ENCODE measurements at regions not wholly inside any gene's neighbourhood (a gene's known extent, or its start where the extent isn't known, plus 50 kb on each side); places are given as distances from the start of the nearest gene placed in this dataset.
A peak's percentile ranks its signal among the peaks of the same experiment; 100 is the strongest.

DNA sequence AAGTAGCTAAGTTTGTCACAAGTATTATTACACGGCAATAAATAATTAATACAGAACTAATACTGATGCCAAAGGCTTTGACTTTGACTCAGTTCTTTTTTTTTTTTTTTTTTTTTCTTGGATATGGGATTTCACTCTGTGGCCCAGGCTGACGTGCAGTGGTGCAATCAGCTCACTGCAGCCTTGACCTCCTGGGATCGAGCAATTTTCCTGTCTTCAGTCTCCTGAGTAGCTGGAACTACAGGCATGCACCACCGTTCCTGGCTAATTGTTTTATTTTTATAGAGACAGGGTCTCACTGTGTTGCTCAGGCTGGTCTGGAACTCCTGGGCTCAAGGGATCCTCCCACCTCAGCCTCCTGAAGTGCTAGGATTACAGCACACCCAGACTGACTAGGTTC, 284.5 kb downstream of the SS18 start:
- DNase-seq, result no peak

- DNase-seq, result no peak
These were observed 285.1 kb downstream of the SS18 start for GRCh38 chr18:25805323-25805722.

DNA sequence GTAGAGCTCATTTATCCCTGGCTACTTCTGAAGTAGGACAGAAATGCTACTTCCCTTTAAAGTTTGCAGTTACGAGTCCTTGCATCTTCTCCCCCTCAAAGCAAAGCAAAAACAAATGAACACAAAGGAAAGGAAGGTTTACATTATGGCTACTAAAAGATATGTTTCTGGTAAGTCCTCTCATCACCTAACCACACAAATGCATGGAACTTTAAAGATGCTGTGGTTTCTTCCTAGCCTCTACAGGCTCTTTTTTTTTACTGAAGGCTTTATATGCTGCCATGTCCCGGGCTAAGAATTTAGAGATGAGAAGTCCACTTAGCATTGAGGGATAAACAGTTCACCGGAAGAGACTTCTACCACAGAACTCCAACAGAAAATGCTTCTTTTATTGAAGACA, 291.2 kb downstream of the SS18 start:
- DNase-seq, result no peak

DNA sequence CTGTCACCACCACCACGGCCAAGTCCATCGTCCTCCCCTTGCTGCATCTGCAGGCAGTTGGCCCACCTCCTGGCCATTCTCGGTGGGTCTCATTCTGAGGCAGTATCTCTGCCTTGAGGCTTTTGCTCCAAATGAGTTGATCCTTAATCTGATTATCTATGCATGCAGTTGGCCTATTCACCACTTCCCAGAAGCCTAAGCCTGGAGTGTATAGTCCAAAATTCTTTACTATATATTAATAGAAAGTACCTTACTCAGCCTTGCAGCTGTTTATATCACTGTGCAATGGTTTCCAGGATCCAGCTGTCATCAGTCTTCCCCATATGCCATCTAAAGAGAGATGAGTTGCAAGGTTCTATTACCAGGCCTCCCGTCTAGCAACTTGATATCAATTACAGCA, 292.4 kb downstream of the SS18 start:
- DNase-seq, result no peak

DNA sequence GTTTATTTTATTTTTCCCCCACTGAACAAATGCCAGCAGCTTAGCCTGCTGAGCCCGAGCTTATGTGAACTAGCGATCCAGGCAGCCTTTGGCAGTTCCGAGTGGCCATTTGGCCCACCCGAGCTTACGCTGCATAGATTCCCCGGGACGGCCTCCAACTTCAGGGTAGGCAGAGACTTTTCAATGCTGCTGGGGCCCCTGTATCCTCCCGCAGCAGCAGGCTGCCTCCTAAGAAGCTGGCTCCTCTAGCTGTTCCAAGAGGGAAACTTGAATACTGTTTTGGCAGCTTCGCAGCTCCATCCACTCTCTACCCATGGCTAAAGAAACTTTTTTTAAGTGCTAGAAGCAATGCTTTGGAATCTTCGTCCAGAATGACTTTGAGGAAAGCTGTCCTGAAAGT, 295.2 kb downstream of the SS18 start:
- DNase-seq, result no peak

- DNase-seq, result no peak
These were observed 303.1 kb downstream of the SS18 start for GRCh38 chr18:25787276-25787675.

- DNase-seq, result no peak
These were observed 303.7 kb downstream of the SS18 start for GRCh38 chr18:25786758-25787157.

DNA sequence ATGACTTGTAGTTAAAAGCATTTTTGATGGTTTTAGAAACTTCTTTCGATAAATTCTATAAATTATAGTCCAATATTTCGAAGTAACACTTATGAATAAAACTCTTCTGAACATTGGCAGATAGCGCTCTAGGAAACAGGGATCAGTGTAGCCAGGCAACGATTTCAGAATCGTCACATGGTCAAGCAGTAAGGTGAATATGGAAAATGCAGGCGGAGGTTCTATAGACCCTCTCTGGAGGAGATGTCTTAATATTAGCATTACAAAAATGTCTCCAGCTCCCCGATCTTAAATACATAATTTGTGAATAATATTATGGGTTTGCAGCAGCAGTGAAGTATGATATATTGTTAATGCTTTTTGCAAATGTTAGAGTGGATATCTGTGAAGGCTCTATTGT, 310.3 kb downstream of the SS18 start:
- no peak for DNase-seq

DNA sequence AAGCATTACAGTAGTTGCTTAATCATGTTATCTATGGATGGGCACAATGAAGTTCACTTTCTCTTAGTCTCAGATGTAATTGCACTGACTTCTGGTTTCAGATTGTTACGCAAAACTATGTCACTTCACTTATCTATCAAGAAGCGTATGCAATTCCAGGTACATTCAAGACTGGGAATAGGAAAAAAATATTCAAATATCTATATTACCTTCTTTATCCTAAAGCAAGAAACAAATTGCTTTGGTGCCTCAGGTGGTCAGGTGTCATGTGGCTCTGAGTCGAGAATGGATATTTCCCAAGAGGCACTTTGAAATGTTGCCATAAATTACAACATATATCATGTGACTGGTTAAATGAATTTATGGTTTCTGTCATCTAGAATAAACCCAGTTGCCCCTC, 318.6 kb downstream of the SS18 start:
- DNase-seq, result no peak

DNA sequence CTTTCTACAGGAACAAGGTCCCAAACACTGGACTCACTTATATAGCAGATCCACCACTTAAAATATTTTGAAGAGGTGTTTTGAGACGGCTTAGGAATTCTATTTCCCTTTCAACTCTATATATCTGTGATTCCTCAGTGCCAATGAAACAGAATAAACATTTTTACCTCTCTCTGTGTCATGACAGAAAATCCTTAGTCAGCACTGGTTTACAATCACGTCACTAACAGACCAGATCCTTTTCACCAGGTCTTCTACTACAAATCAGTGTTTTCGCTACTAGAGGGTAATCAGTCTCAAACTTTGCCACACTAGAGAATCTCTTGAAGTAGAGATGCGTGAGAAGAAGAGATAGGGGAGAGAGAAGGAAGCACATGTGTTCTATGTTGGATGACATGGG, 325.6 kb downstream of the SS18 start:
- no peak for DNase-seq

- DNase-seq, result no peak
These were observed 331.3 kb downstream of the SS18 start for GRCh38 chr18:25759111-25759510.

GRCh38 chr18:25743646-25744151, 346.7 kb downstream of the SS18 start:
- no peak for DNase-seq

DNA sequence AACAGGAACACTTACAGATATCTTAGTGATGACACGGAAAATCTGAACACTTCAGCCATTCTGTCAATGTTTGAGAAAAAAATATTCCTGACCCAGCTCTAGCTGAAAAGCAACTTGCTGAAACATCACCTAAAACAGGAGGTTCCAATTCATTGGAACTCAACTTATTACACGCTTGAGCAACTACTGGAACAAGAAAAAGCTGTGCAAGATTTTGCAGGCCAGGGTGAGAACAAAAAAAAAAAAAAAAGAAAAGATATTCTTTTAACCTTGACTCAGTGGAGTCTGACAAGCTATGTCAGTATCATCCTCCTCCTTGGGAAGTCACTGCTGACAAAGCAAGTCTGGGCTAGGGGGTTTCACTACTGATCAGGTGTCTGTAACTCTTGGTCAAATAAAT, 351.0 kb downstream of the SS18 start:
- DNase-seq, result no peak

DNA sequence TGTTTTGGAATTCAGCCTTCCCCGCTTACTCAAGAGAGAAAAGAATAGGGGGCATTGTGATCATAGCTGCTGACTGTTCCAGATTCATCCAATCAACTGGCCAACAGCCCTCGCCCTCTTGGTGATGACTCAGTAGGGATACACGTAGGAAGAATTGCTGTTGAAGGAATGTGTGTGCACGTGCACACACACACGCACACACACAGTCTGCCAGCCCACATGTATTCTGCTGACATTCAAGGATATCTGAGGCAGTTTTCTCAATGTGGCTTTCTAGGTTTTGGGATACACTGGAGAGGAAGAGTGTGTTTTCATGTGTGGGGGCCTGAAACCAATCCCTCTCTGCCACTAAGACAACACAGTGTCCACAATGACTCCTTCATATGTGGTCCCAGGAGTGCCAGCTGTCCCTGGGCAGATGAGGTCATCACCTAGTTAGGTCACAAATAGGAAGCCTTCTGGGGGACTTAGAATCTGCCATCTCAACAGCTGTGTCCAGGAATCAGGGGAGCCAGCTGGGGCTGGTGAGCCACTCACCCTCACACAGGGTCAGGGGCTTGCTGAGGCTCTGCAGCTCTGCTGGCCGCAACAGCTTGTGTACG, 352.6 kb downstream of the SS18 start:
- no peak for DNase-seq

GRCh38 chr18:25736516-25736915, 353.9 kb downstream of the SS18 start:
- DNase-seq, result no peak

DNA sequence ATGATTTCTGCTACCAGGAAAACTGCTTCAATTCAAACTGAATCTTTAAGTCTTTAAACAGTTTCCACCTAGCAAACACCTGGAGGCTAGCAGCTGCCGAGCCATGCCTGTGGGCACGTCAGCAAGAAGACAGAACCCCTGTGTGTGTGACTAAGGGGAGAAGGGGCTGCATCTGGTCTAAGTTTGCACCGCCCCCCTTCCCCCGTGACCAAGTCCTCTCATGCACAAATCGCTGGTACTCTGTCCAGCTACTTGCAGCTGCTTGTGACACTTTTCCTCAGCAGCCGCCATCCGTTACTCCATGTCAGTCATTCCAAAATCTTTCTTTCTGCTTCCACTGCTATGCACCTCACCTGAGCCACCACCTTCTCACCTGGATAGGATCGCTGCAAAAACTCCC, 355.0 kb downstream of the SS18 start:
- no peak for DNase-seq

DNA sequence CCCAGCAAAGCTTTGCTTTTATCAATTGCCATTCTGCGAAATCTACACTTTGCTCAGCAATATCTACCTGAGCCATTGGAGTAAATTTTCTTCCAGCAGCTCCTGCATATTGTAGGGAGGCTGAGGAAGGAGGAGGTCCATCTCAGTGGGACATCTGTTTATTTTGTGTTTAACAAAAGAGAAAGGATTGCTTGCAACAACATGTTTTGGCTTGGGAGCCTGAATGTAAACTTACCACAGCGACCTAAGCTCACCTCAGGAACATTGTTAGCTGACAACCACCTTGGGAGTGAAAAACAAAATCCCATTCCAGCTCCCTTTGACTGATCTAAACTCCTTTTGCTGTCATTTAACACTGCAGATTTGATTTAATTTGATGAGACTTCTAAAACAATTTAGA, 356.1 kb downstream of the SS18 start:
- no peak for DNase-seq

GRCh38 chr18:25732862-25733261, 357.6 kb downstream of the SS18 start:
- DNase-seq, result no peak

DNA sequence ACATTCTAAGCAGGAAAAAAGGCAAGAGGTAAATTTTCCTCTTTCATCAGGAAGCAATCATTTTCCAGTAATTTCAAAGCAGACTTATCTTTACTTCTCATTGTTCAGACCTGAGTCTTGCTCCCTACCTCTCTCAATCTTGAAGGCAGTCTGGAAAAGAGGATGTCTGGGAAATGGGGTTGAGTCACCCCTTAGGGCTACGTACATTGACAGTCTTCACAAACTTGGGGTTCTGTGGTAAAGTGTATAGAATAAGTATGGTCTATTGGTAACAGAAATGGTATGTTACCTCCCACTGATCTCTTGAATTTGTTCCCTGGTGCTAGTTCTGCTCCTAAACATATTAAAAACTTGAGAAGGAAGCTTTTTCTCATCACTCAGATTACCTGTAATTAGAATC, 361.3 kb downstream of the SS18 start:
- no peak for DNase-seq

DNA sequence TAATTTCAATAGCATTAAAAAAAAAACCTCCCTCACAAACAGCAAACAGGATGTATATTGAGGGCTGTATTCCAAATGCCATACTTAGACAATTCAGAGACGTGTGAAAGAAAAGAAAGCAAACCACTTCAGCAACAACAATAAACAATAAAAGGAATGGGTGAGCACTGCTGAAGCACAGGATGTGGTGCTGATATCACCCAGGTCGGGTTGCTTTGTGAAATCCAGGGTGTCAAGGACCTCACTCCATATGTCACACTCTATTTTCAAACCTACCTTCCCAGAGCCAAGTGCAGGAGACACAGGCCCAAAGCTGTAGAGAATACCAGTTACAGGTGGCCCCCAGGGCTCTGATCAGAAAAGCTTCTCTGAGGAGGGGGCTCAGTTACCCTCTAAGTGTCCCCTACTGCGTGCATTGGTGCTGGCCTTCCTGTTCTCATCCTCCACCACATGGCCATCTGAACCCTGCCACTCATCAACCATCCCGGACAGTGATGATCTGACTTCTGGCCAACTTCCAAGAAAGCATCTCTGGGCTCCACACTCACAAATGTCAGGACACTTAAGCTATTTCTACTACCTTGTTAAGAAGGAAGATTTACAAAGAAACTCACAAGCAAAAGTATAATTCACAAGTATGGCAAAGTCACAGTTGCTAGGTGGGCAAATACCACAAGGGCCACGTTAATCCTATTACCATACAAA, 363.0 kb downstream of the SS18 start:
- no peak for DNase-seq

DNA sequence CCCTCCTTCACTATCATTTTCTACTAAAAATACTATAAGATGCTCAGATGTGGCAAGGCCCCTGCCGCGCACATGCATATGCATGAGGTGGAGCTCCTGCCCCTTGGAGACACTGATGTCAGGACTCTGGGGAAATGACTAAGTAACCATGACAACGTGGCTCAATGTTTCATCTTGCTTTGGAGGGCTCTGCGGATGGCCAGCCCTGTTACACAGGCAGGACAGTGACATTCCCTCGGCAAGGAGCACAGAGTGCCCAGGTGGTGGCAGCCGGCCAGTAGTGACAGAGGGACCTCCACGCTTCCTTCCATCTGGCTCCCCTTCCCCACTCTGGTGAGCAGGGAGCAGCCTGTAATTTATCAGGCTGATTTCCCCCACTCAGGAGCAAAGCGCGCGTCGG, 364.1 kb downstream of the SS18 start:
- peak; percentile 38 for DNase-seq

GRCh38 chr18:25725501-25725900, 364.9 kb downstream of the SS18 start:
- no peak for DNase-seq

- DNase-seq, result no peak
These were observed 365.4 kb downstream of the SS18 start for GRCh38 chr18:25724997-25725396.

DNA sequence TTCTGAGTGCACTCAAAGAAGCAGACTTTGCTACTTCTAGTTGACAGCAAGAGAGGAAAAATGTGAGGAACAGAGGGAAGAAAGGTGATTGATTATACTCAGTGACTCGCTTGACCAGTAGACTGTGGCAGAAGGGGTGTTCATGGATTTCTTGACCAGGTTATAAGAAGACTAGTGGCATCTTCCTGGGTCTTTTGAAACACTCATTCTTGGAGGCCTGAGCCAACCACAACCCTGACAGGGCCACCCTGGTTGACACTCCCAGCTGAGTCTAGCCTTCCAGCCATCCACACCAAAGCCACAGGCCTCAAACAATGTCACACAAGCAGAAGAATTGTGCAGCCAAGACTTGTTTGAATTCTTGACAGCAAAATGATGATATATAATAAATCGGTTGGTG, 366.3 kb downstream of the SS18 start:
- no peak for DNase-seq

GRCh38 chr18:25713103-25713502, 361.1 kb upstream of the ZNF521 start:
- no peak for DNase-seq

Measured in NCI-H1694 treated with DMSO at 0.1 percent for 48 hours (cell line).